A673 (cell line): ENCODE measurements at regions not wholly inside any gene's neighbourhood (a gene's known extent, or its start where the extent isn't known, plus 50 kb on each side); places are given as distances from the start of the nearest gene placed in this dataset.

Experiments used
- BruUV-seq: library from RNA; stranded (reverse); fragments of 400-500 nt; replicated peaks from 2 replicates; lab custom pipeline; 2021; lab: Mats Ljungman, UMichigan
- CTCF ChIA-PET: fragments of 300-600 bp; sonication (Branson Sonifier 250); formaldehyde crosslinking; loops from one replicate; lab custom pipeline; 2022; ENCODE audit warnings: antibody characterized with exemption; lab: Charles Lee
- POLR2A ChIA-PET: fragments of 300-600 bp; sonication (Branson Sonifier 250); formaldehyde crosslinking; loops from one replicate; lab custom pipeline; 2022; ENCODE audit warnings: antibody characterized with exemption; ENCODE audit not compliant: low non-redundant PET; lab: Charles Lee
- DNase-seq: peaks from one replicate; pipeline ENCODE4 v3.0.0-alpha.2; 2015; ENCODE audit warnings: low spot score
- H3K27ac ChIP-seq: fragments of 200-600 bp; sonication (generic); 2 replicates; pipeline ENCODE4 v1.5.1; 2016; ENCODE audit warnings: mixed run types, low read depth, mild to moderate bottlenecking, mixed read lengths, antibody characterized with exemption, low read length; ENCODE audit not compliant: poor library complexity, severe bottlenecking
- H3K27me3 ChIP-seq: fragments of 200-600 bp; sonication (generic); replicated peaks from 2 replicates; pipeline ENCODE4 v1.6.1; 2017; ENCODE audit warnings: mixed run types, low read depth, mild to moderate bottlenecking, mixed read lengths, antibody characterized with exemption, low read length; ENCODE audit not compliant: insufficient read depth, poor library complexity
- H3K36me3 ChIP-seq: fragments of 200-600 bp; sonication (generic); 2 replicates; pipeline ENCODE4 v1.6.1; 2016; ENCODE audit warnings: mixed run types, mild to moderate bottlenecking, mixed read lengths, antibody characterized with exemption, low read length; ENCODE audit not compliant: insufficient read depth, poor library complexity, severe bottlenecking
- H3K4me1 ChIP-seq: fragments of 200-600 bp; sonication (generic); 2 replicates; pipeline ENCODE4 v1.6.1; 2017; ENCODE audit warnings: mixed run types, mild to moderate bottlenecking, mixed read lengths, antibody characterized with exemption, low read length; ENCODE audit not compliant: insufficient read depth, poor library complexity, severe bottlenecking
- H3K4me3 ChIP-seq: fragments of 200-600 bp; sonication (generic); 2 replicates; pipeline ENCODE4 v1.5.1; 2016; ENCODE audit warnings: low read depth, mixed run types, mild to moderate bottlenecking, mixed read lengths, low read length; ENCODE audit not compliant: poor library complexity, severe bottlenecking
- H3K9me3 ChIP-seq: fragments of 200-600 bp; sonication (generic); 2 replicates; pipeline ENCODE4 v1.6.1; 2016; ENCODE audit warnings: mixed run types, low read depth, mild to moderate bottlenecking, mixed read lengths, antibody characterized with exemption, low read length; ENCODE audit not compliant: poor library complexity, severe bottlenecking
- CTCF ChIP-seq: fragments of 300-800, 200-600 bp; sonication (generic); conservative IDR thresholded peaks from 2 replicates; pipeline ENCODE4 v1.5.1; 2017; ENCODE audit warnings: low read depth, mild to moderate bottlenecking, antibody characterized with exemption, low read length, moderate library complexity, mixed read lengths
- EZH2 ChIP-seq: fragments of 200-600 bp; sonication (generic); IDR thresholded peaks from 2 replicates; pipeline ENCODE4 v1.6.1; 2017; ENCODE audit warnings: borderline replicate concordance, low read depth, mild to moderate bottlenecking, mixed read lengths, antibody characterized with exemption, low read length; ENCODE audit not compliant: poor library complexity, severe bottlenecking
- intact Hi-C: fragments of 100-400 bp; cut with micrococcal nuclease; formaldehyde crosslinking; loops from one replicate; pipeline ENCODE4 v1.10.0; 2022; ENCODE audit not compliant: unreplicated experiment

- no peak for DNase-seq
- H3K4me3 ChIP-seq, result no peak overlapping the region
- no peak overlapping the region for H3K27ac ChIP-seq
- ChIA-PET CTCF (no interaction called here), POLR2A (no interaction called here)
- H3K36me3 ChIP-seq, result no peaks in the 10 kb centered on the region
- no peaks in the 10 kb centered on the region for H3K4me1 ChIP-seq
- intact Hi-C loops, result no loop called here
- BruUV-seq, result no TSS peak
- no peaks in the 10 kb centered on the region for H3K9me3 ChIP-seq
- TF ChIP-seq EZH2 (no peak), CTCF (no peak)
- no peaks in the 10 kb centered on the region for H3K27me3 ChIP-seq
These were observed 291.9 kb upstream of the CDH7 start for GRCh38 chr18:65458871-65459270.

DNA sequence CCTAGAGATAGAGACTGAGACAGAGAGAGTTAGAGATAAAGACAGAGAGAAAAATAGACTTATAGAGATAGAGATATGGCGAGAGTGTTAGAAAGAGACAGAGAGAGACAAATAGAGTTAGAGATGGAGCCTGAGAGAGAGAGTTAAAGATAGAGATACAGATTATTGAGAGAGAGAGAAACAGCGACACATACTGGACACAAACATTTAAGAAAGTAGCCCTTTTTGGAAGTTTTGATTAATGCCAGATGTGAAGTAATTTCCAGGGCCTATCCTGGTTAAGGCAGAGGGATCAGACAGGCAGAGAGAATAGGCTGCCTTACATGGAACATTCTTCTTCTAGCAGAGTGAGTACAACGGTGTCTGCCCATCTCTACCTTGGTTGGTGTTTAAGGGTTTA lies 311.6 kb upstream of the CDH7 start:
- ChIA-PET POLR2A (no interaction called here), CTCF (no interaction called here)
- TF ChIP-seq CTCF, result peak; percentile 64
- TF ChIP-seq EZH2, result no peak
- no peaks in the 10 kb centered on the region for H3K4me1 ChIP-seq
- H3K27ac ChIP-seq, result no peak overlapping the region
- BruUV-seq, result no TSS peak
- no peaks in the 10 kb centered on the region for H3K36me3 ChIP-seq
- no peak overlapping the region for H3K4me3 ChIP-seq
- H3K27me3 ChIP-seq, result no peaks in the 10 kb centered on the region
- peak; percentile 80 for DNase-seq
- intact Hi-C loops, result no loop called here
- no peaks in the 10 kb centered on the region for H3K9me3 ChIP-seq

GRCh38 chr18:65436430-65436829 lies 314.4 kb upstream of the CDH7 start:
- no peak for DNase-seq

More at GRCh38 chr18:65436430-65436829, 314.4 kb upstream of the CDH7 start:
- ChIA-PET POLR2A (no interaction called here), CTCF (no interaction called here)
- no peaks in the 10 kb centered on the region for H3K27me3 ChIP-seq
- intact Hi-C loops, result no loop called here
- H3K9me3 ChIP-seq, result no peaks in the 10 kb centered on the region
- no peaks in the 10 kb centered on the region for H3K4me1 ChIP-seq
- TF ChIP-seq CTCF, result no peak
- no peak for TF ChIP-seq EZH2
- H3K27ac ChIP-seq, result no peak overlapping the region
- BruUV-seq, result no TSS peak
- H3K4me3 ChIP-seq, result no peak overlapping the region
- H3K36me3 ChIP-seq, result no peaks in the 10 kb centered on the region
